Activated T-cell treated with anti-CD3 and anti-CD28 coated beads, Interleukin-2, amount 50 U/mL, for 4 hours (primary cell): ENCODE measurements at regions not wholly inside any gene's neighbourhood (a gene's known extent, or its start where the extent isn't known, plus 50 kb on each side); places are given as distances from the start of the nearest gene placed in this dataset.

ENCODE experiments used
- ATAC-seq, 2 donors: fragments of 200-7000 bp; cut with Tn5 transposase; one replicate each; pipeline ENCODE4 v1.10.0; 2021
- DNase-seq: peaks from one replicate; pipeline ENCODE4 v3.0.0-alpha.2; 2020
- H3K27me3 Mint-ChIP-seq: one replicate; pipeline ENCODE4 v1.8.0; 2021; ENCODE audit warnings: low read depth, mixed read lengths
- H3K36me3 Mint-ChIP-seq: one replicate; pipeline ENCODE4 v1.8.0; 2022; ENCODE audit warnings: mixed read lengths; ENCODE audit not compliant: insufficient read depth
- H3K4me1 Mint-ChIP-seq: one replicate; pipeline ENCODE4 v1.8.0; 2021; ENCODE audit warnings: low read depth, mixed read lengths
- H3K4me3 Mint-ChIP-seq: one replicate; pipeline ENCODE4 v1.8.0; 2021; ENCODE audit warnings: mild to moderate bottlenecking, moderate library complexity, mixed read lengths
- H3K9me3 Mint-ChIP-seq: one replicate; pipeline ENCODE4 v1.8.0; 2021; ENCODE audit warnings: mixed read lengths

GRCh38 chr11:112513417-112513816, 252.8 kb upstream of the PLET1 start:
- H3K4me3 Mint-ChIP-seq: no peak overlapping the region
- H3K4me1 Mint-ChIP-seq: peaks cover 6% of the 10 kb centered on the region
- DNase-seq (no peak), ATAC-seq (no peak)
- peaks cover 6% of the 10 kb centered on the region for H3K27me3 Mint-ChIP-seq
- no peaks in the 10 kb centered on the region for H3K36me3 Mint-ChIP-seq
- no peaks in the 10 kb centered on the region for H3K9me3 Mint-ChIP-seq

GRCh38 chr11:112514011-112514740, 253.5 kb upstream of the PLET1 start:
- Mint-ChIP-seq H3K4me1 (peaks cover 6% of the 10 kb centered on the region), H3K27me3 (peaks cover 4% of the 10 kb centered on the region), H3K36me3 (no peaks in the 10 kb centered on the region), H3K9me3 (no peaks in the 10 kb centered on the region), H3K4me3 (no peak overlapping the region)
- DNase-seq: no peak
- ATAC-seq: no peak

GRCh38 chr11:112516261-112516660, 255.6 kb upstream of the PLET1 start:
- ATAC-seq (no peak), DNase-seq (no peak)
- Mint-ChIP-seq H3K4me1 (peaks cover 6% of the 10 kb centered on the region), H3K27me3 (peaks cover 7% of the 10 kb centered on the region), H3K36me3 (no peaks in the 10 kb centered on the region), H3K9me3 (no peaks in the 10 kb centered on the region), H3K4me3 (no peak overlapping the region)

GRCh38 chr11:112516755-112517154, 256.1 kb upstream of the PLET1 start:
- no peak overlapping the region for H3K4me3 Mint-ChIP-seq
- H3K36me3 Mint-ChIP-seq: no peaks in the 10 kb centered on the region
- no peak for ATAC-seq
- no peak for DNase-seq
- peaks cover 7% of the 10 kb centered on the region for H3K27me3 Mint-ChIP-seq
- peaks cover 6% of the 10 kb centered on the region for H3K4me1 Mint-ChIP-seq
- H3K9me3 Mint-ChIP-seq: no peaks in the 10 kb centered on the region

- H3K4me3 Mint-ChIP-seq: no peak overlapping the region
- no peaks in the 10 kb centered on the region for H3K9me3 Mint-ChIP-seq
Measured at GRCh38 chr11:112518371-112518770, 257.7 kb upstream of the PLET1 start.

GRCh38 chr11:112519751-112520150, 259.1 kb upstream of the PLET1 start:
- Mint-ChIP-seq H3K27me3 (peaks cover 5% of the 10 kb centered on the region), H3K4me1 (peaks cover 9% of the 10 kb centered on the region), H3K9me3 (no peaks in the 10 kb centered on the region), H3K4me3 (no peak overlapping the region), H3K36me3 (no peaks in the 10 kb centered on the region)
- no peak for DNase-seq
- no peak for ATAC-seq

More at GRCh38 chr11:112518371-112518770, 257.7 kb upstream of the PLET1 start:
- Mint-ChIP-seq H3K4me1 (peaks cover 6% of the 10 kb centered on the region), H3K36me3 (no peaks in the 10 kb centered on the region), H3K27me3 (peaks cover 5% of the 10 kb centered on the region)
- no peak for DNase-seq
- ATAC-seq: no peak

- no peak for DNase-seq
- Mint-ChIP-seq H3K4me3 (no peak overlapping the region), H3K9me3 (no peaks in the 10 kb centered on the region), H3K27me3 (peaks cover 5% of the 10 kb centered on the region), H3K36me3 (no peaks in the 10 kb centered on the region), H3K4me1 (peaks cover 9% of the 10 kb centered on the region)
- ATAC-seq: no peak
Measured at GRCh38 chr11:112520354-112520753, 259.7 kb upstream of the PLET1 start.

- DNase-seq (no peak), ATAC-seq (no peak)
- H3K27me3 Mint-ChIP-seq: peaks cover 10% of the 10 kb centered on the region
- H3K9me3 Mint-ChIP-seq: no peaks in the 10 kb centered on the region
- no peak overlapping the region for H3K4me3 Mint-ChIP-seq
- H3K36me3 Mint-ChIP-seq: no peaks in the 10 kb centered on the region
- H3K4me1 Mint-ChIP-seq: peaks cover 4% of the 10 kb centered on the region
Measured at GRCh38 chr11:112522536-112522935, 261.9 kb upstream of the PLET1 start.

- Mint-ChIP-seq H3K9me3 (no peaks in the 10 kb centered on the region), H3K36me3 (no peaks in the 10 kb centered on the region), H3K4me1 (peaks cover 4% of the 10 kb centered on the region), H3K4me3 (no peak overlapping the region), H3K27me3 (peaks cover 12% of the 10 kb centered on the region)
- DNase-seq: no peak
- no peak for ATAC-seq
Measured at GRCh38 chr11:112523031-112523430, 262.4 kb upstream of the PLET1 start.

- DNase-seq (no peak), ATAC-seq (no peak)
- Mint-ChIP-seq H3K4me3 (no peak overlapping the region), H3K36me3 (no peaks in the 10 kb centered on the region), H3K27me3 (peaks cover 12% of the 10 kb centered on the region), H3K9me3 (no peaks in the 10 kb centered on the region), H3K4me1 (peaks cover 3% of the 10 kb centered on the region)
Measured at GRCh38 chr11:112523477-112523876, 262.8 kb upstream of the PLET1 start.

GRCh38 chr11:112523951-112524350, 263.3 kb upstream of the PLET1 start:
- DNase-seq: no peak
- no peak overlapping the region for H3K4me3 Mint-ChIP-seq
- H3K4me1 Mint-ChIP-seq: peaks cover 3% of the 10 kb centered on the region
- no peaks in the 10 kb centered on the region for H3K9me3 Mint-ChIP-seq
- no peaks in the 10 kb centered on the region for H3K36me3 Mint-ChIP-seq
- no peak for ATAC-seq
- H3K27me3 Mint-ChIP-seq: peaks cover 12% of the 10 kb centered on the region

GRCh38 chr11:112524798-112525197, 264.1 kb upstream of the PLET1 start:
- H3K9me3 Mint-ChIP-seq: no peaks in the 10 kb centered on the region
- ATAC-seq (no peak), DNase-seq (no peak)
- H3K4me3 Mint-ChIP-seq: no peak overlapping the region
- H3K36me3 Mint-ChIP-seq: no peaks in the 10 kb centered on the region
- H3K27me3 Mint-ChIP-seq: peaks cover 11% of the 10 kb centered on the region
- H3K4me1 Mint-ChIP-seq: peaks cover 3% of the 10 kb centered on the region

- DNase-seq: no peak
- Mint-ChIP-seq H3K4me1 (peaks cover 3% of the 10 kb centered on the region), H3K9me3 (no peaks in the 10 kb centered on the region), H3K27me3 (peaks cover 9% of the 10 kb centered on the region), H3K4me3 (no peak overlapping the region), H3K36me3 (no peaks in the 10 kb centered on the region)
- no peak for ATAC-seq
Measured at GRCh38 chr11:112525270-112525669, 264.6 kb upstream of the PLET1 start.

- H3K36me3 Mint-ChIP-seq: no peaks in the 10 kb centered on the region
Measured at GRCh38 chr11:112525844-112526590, 265.4 kb upstream of the PLET1 start.

More at GRCh38 chr11:112525844-112526590, 265.4 kb upstream of the PLET1 start:
- peaks cover 3% of the 10 kb centered on the region for H3K4me1 Mint-ChIP-seq
- peaks cover 9% of the 10 kb centered on the region for H3K27me3 Mint-ChIP-seq
- no peak overlapping the region for H3K4me3 Mint-ChIP-seq
- ATAC-seq: peak in 1 of 2 donors; percentile 22
- DNase-seq: no peak
- H3K9me3 Mint-ChIP-seq: no peaks in the 10 kb centered on the region
